Nephron progenitor cell (in vitro differentiated cells): ENCODE measurements at regions not wholly inside any gene's neighbourhood (a gene's known extent, or its start where the extent isn't known, plus 50 kb on each side); places are given as distances from the start of the nearest gene placed in this dataset.

Source experiments
- DNase-seq: peaks from one replicate; pipeline ENCODE4 v3.0.0; 2021
- H3K27ac Mint-ChIP-seq: 2 replicates; pipeline ENCODE4 v1.8.0; 2021; ENCODE audit warnings: mild to moderate bottlenecking, moderate library complexity, mixed read lengths
- H3K27me3 Mint-ChIP-seq: 2 replicates; pipeline ENCODE4 v1.8.0; 2021; ENCODE audit warnings: mild to moderate bottlenecking, low read depth, mixed read lengths; ENCODE audit not compliant: poor library complexity
- H3K36me3 Mint-ChIP-seq: 2 replicates; pipeline ENCODE4 v1.8.0; 2021; ENCODE audit warnings: low read depth, mixed read lengths
- H3K4me1 Mint-ChIP-seq: 2 replicates; pipeline ENCODE4 v1.8.0; 2021; ENCODE audit warnings: mixed read lengths
- H3K4me3 Mint-ChIP-seq: 2 replicates; pipeline ENCODE4 v1.8.0; 2021; ENCODE audit warnings: mild to moderate bottlenecking, moderate library complexity, mixed read lengths
- H3K9me3 Mint-ChIP-seq: 2 replicates; pipeline ENCODE4 v1.8.0; 2021; ENCODE audit warnings: mild to moderate bottlenecking, moderate library complexity, mixed read lengths
- TF ChIP-seq, protein P1 (sequence below): fragments of 200-600 bp; sonication (generic); IDR thresholded peaks from 2 replicates; pipeline ENCODE4 v1.5.0; 2021; ENCODE audit warnings: antibody characterized with exemption

DNA sequence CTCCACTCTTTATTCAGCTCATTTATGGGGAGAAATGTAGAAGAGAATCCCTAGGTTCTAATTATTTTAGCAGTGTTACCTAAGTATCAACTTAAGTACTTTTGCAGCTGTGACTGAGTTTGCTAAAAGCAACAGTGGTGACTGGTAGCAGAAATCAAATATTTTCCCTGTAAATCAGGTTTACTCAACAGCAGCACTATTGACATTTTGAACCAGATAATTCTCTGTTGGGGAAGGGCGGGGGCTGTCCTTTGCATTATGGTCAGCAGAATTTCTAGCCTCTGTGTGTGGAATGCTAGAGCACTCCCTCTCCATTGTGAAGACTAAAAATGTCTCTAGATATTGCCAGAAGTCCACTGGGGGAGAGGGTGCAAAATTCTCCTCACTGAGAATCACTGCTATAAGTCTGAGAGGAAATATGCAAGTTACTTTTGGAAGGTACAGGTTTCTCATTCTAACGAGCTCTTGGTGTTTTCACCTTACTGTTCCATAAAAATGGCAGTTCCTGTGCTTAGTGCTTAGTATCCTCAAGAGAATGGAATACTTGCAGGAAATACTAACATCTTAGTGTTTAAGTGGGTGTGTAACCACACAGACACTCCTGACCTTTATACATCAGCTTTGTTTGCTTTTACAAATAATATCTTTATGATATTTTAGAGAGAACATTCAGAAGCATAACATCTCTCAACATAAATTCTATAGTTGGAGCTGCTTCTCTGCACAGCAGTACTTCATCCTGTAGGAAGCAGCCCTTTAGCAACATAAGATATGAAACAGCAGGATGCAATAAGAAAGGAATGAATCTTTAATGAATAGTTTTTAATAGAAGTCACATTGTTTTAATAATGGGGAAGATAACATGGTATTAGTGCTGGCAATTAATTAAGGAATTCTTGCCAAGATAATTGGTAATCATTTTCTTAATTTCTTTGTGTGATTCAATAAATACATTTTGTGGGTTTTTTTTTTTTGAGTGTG is 246.5 kb upstream of the GOLIM4 start:
- Mint-ChIP-seq H3K4me3 (no peak overlapping the region), H3K27me3 (no peaks in the 10 kb centered on the region), H3K36me3 (no peaks in the 10 kb centered on the region), H3K9me3 (no peaks in the 10 kb centered on the region), H3K4me1 (peaks cover 38% of the 10 kb centered on the region), H3K27ac (peak overlapping the region; percentile 86)
- DNase-seq: no peak
- TF ChIP-seq, protein P1, sequence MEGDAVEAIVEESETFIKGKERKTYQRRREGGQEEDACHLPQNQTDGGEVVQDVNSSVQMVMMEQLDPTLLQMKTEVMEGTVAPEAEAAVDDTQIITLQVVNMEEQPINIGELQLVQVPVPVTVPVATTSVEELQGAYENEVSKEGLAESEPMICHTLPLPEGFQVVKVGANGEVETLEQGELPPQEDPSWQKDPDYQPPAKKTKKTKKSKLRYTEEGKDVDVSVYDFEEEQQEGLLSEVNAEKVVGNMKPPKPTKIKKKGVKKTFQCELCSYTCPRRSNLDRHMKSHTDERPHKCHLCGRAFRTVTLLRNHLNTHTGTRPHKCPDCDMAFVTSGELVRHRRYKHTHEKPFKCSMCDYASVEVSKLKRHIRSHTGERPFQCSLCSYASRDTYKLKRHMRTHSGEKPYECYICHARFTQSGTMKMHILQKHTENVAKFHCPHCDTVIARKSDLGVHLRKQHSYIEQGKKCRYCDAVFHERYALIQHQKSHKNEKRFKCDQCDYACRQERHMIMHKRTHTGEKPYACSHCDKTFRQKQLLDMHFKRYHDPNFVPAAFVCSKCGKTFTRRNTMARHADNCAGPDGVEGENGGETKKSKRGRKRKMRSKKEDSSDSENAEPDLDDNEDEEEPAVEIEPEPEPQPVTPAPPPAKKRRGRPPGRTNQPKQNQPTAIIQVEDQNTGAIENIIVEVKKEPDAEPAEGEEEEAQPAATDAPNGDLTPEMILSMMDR: no peak

DNA sequence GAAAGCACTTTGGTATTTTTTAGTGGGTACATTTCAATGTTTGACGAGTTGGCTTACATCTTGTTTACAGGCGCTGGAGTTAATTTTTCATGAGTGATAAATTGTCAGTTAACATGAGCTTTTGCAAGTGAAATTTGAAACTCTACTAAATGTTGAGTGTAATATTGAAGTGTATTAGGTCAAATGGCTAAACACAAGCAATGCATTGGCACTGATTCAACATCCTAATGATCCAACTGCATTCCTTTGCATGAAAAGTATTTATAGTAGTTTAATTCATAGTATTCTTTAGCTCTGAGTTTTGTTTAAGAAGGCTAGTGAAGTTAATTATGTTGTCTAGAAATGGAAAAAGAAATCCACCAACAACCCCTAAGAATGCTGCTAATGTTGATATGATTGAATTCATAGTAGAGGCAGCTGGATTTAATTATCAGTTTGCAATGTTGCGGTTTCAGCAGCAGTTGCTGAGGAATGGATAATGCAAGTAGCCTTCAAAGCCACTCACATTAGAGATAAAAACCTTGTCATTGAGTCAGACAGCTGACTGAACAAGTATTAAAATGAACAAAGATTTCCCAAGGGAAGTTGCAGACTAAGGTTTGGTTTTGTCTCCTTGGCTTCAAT is 245.6 kb upstream of the GOLIM4 start:
- no peak overlapping the region for H3K4me3 Mint-ChIP-seq
- no peaks in the 10 kb centered on the region for H3K27me3 Mint-ChIP-seq
- H3K36me3 Mint-ChIP-seq: no peaks in the 10 kb centered on the region
- no peak overlapping the region for H3K27ac Mint-ChIP-seq
- H3K9me3 Mint-ChIP-seq: no peaks in the 10 kb centered on the region
- no peak for DNase-seq
- H3K4me1 Mint-ChIP-seq: peaks cover 43% of the 10 kb centered on the region
- TF ChIP-seq, protein P1: no peak

DNA sequence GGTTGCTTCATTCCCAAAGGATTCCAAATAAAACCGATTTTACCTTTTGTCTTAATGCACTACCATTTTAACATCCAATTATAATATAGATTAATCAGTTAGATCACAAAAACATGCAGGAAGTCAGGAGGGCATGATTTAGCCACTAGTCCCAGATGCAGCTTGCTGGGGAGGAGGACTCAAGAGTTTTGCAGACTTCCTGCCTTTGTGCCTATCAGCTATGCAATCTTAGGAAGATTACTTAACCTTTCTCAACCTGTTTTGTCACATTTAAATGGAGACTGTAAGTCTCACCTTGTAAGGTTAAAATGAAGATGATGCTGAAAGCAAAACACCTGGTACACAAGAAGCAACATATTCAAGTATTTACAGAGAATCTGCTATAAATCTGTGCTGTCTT is 242.4 kb upstream of the GOLIM4 start:
- H3K4me3 Mint-ChIP-seq: no peak overlapping the region
- no peak overlapping the region for H3K27ac Mint-ChIP-seq
- no peaks in the 10 kb centered on the region for H3K36me3 Mint-ChIP-seq
- no peaks in the 10 kb centered on the region for H3K27me3 Mint-ChIP-seq
- peaks cover 37% of the 10 kb centered on the region for H3K4me1 Mint-ChIP-seq
- H3K9me3 Mint-ChIP-seq: no peaks in the 10 kb centered on the region
- TF ChIP-seq, protein P1: no peak
- DNase-seq: no peak

DNA sequence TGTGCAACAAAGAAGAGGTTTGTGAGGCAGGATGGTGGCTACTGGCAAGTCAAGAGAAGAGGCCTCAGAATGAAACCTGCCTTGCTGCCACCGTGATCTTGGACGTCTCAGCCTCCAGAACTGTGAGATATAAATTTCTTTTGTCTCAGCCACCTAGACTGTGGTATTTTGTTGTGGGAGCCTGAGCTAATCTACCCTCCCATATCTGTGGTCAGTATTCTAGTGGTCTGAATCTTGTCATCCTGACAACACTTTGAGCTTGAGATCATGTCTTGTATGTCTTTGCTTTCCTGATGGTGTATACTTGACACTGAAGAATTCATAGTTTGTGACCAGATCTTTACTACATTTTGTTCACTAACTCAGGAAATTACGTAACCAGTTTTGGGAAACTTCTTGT is 240.6 kb upstream of the GOLIM4 start:
- Mint-ChIP-seq H3K4me1 (peaks cover 19% of the 10 kb centered on the region), H3K27me3 (no peaks in the 10 kb centered on the region), H3K4me3 (no peak overlapping the region), H3K36me3 (no peaks in the 10 kb centered on the region), H3K9me3 (no peaks in the 10 kb centered on the region), H3K27ac (no peak overlapping the region)
- TF ChIP-seq, protein P1: no peak
- no peak for DNase-seq

DNA sequence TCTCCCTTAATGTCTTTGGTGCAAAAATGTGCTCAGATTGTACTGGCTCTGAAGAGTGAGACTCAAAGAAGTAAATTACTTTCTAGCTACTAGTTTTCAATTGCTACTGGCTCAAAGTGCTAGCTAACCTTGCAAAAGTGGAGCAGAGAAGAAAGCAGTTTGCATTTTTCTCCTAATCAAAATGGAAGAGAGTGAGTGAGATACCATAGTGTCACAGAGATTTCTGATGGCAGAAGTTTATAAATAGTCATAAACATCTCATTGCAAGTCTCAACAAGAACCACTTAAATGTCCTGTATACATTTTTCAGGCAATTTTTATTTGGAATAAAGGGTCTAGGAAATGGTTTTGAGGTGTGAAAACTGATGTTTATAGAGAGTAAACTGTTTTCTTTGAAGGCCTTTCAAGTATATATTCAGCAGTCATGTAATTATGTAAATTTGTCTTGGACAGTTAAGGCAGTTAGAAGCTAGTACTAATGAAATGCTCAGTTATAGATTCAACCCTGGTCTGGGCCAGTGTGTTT is 237.7 kb upstream of the GOLIM4 start:
- no peaks in the 10 kb centered on the region for H3K9me3 Mint-ChIP-seq
- no peak overlapping the region for H3K27ac Mint-ChIP-seq
- no peaks in the 10 kb centered on the region for H3K27me3 Mint-ChIP-seq
- no peak overlapping the region for H3K4me3 Mint-ChIP-seq
- H3K36me3 Mint-ChIP-seq: no peaks in the 10 kb centered on the region
- H3K4me1 Mint-ChIP-seq: peaks cover 10% of the 10 kb centered on the region
- TF ChIP-seq, protein P1: no peak
- DNase-seq: no peak
